HG03432 (cell line): ENCODE measurements at regions not wholly inside any gene's neighbourhood (a gene's known extent, or its start where the extent isn't known, plus 50 kb on each side); places are given as distances from the start of the nearest gene placed in this dataset.

Experiments used
- ATAC-seq: cut with Tn5 transposase; IDR thresholded peaks from one replicate; pipeline ENCODE4 v1.9.1; 2021; ENCODE audit warnings: mild to moderate bottlenecking, moderate library complexity; ENCODE audit not compliant: unreplicated experiment

- no peak for ATAC-seq
These were observed 84.5 kb upstream of the PPARA start for GRCh38 chr22:46065691-46066454.

- no peak for ATAC-seq
These were observed 83.6 kb upstream of the PPARA start for GRCh38 chr22:46066691-46067090.

- no peak for ATAC-seq
These were observed 82.9 kb upstream of the PPARA start for GRCh38 chr22:46067159-46068111.

- ATAC-seq: no peak
These were observed 82.1 kb upstream of the PPARA start for GRCh38 chr22:46068181-46068592.

- no peak for ATAC-seq
These were observed 81.5 kb upstream of the PPARA start for GRCh38 chr22:46068593-46069491.

GRCh38 chr22:46069521-46070214, 80.7 kb upstream of the PPARA start:
- ATAC-seq: no peak

- no peak for ATAC-seq
These were observed 80.0 kb upstream of the PPARA start for GRCh38 chr22:46070215-46070802.

GRCh38 chr22:46070803-46071450, 79.4 kb upstream of the PPARA start:
- ATAC-seq: no peak

GRCh38 chr22:46071451-46072109, 78.7 kb upstream of the PPARA start:
- ATAC-seq: no peak

- ATAC-seq: no peak
These were observed 78.0 kb upstream of the PPARA start for GRCh38 chr22:46072110-46072881.

GRCh38 chr22:46072981-46073682, 77.2 kb upstream of the PPARA start:
- ATAC-seq: no peak

- ATAC-seq: no peak
These were observed 76.4 kb upstream of the PPARA start for GRCh38 chr22:46073683-46074504.

- ATAC-seq: no peak
These were observed 75.4 kb upstream of the PPARA start for GRCh38 chr22:46074771-46075551.

- ATAC-seq: no peak
These were observed 74.4 kb upstream of the PPARA start for GRCh38 chr22:46075764-46076531.
